ENCODE measurements at regions not wholly inside any gene's neighbourhood (a gene's known extent, or its start where the extent isn't known, plus 50 kb on each side); places are given as distances from the start of the nearest gene placed in this dataset.

- TF ChIP-seq USF2 (IDR thresholded peaks at IDR 0.05) (no peak), CTCF (IDR thresholded peaks at IDR 0.05) (no peak), POLR2A (IDR thresholded peaks at IDR 0.05; ENCODE audit: low read length) (no peak), HMGXB4 (CRISPR knock-in tag; IDR thresholded peaks at IDR 0.05; ENCODE audit: borderline replicate concordance) (no peak), RCOR1 (IDR thresholded peaks at IDR 0.05; ENCODE audit: low read depth, low read length) (no peak), CBX8 (IDR thresholded peaks at IDR 0.05) (no peak), JUN (IDR thresholded peaks at IDR 0.05) (no peak), RFX5 (IDR thresholded peaks at IDR 0.05) (no peak), KDM1A (IDR thresholded peaks at IDR 0.05; ENCODE audit: low read depth) (no peak)
Observed at GRCh38 chr1:193476748-193477147, 290.3 kb upstream of the B3GALT2 start.

Data from A549 (cell line).